ENCODE measurements at regions not wholly inside any gene's neighbourhood (a gene's known extent, or its start where the extent isn't known, plus 50 kb on each side); places are given as distances from the start of the nearest gene placed in this dataset.

- H4K91ac ChIP-seq (ENCODE audit: insufficient read length, low read depth, low read length) = no peak overlapping the region
- no peak overlapping the region for H2AK5ac ChIP-seq (ENCODE audit: insufficient read length, low read length)
- DNase-seq = no peak
- TF ChIP-seq CTCF (conservative IDR thresholded peaks at IDR 0.05) = no peak
- H3T11ph ChIP-seq (ENCODE audit: low read length) = no peak overlapping the region
- no peaks in the 10 kb centered on the region for H4K20me1 ChIP-seq (ENCODE audit: control insufficient read depth, insufficient read depth, insufficient read length)
- H3K79me2 ChIP-seq (ENCODE audit: insufficient read depth, low read length) = no peaks in the 10 kb centered on the region
- no peaks in the 10 kb centered on the region; the same call in 1 of the 2 replicates for H3K27me3 ChIP-seq (ENCODE audit: insufficient read depth, low read length)
- no CpG with 5 or more reads among the region's 2 CpGs for WGBS (ENCODE audit: extremely low coverage, insufficient read length, low lambda C conversion rate)
- H3K4me1 Mint-ChIP-seq = peaks cover 2 to 12% of the 10 kb centered on the region in 2 experiments; a peak in 3 of 4 replicates
- H2BK120ac ChIP-seq (ENCODE audit: low read depth, low read length, poor library complexity, severe bottlenecking) = no peak overlapping the region
- no peaks in the 10 kb centered on the region for H3K79me1 ChIP-seq (ENCODE audit: insufficient read depth, low read depth, low read length, poor library complexity, severe bottlenecking)
- peaks cover 0 to 8% of the 10 kb centered on the region in 2 experiments; a peak in 1 of 5 replicates for H3K9me3 Mint-ChIP-seq
- H4K5ac ChIP-seq (ENCODE audit: insufficient read length, low read depth, low read length) = no peak overlapping the region
- H3K18ac ChIP-seq (ENCODE audit: insufficient read length, low read depth, low read length) = no peak overlapping the region
- H3K4me1 ChIP-seq (ENCODE audit: insufficient read depth, low read length) = 0 out of 2 replicates have a peak, but pooled peaks cover 2% of the 10 kb centered on the region
- H2AFZ ChIP-seq (ENCODE audit: low read length) = no peak overlapping the region
- no peaks in the 10 kb centered on the region for H3K23me2 ChIP-seq (ENCODE audit: insufficient read length, low read depth, low read length, poor library complexity, severe bottlenecking)
- no peak overlapping the region for H3K4ac ChIP-seq (ENCODE audit: low read depth, low read length)
- no peak overlapping the region for H2BK15ac ChIP-seq (ENCODE audit: low read depth, low read length)
- no peak overlapping the region for H3K23ac ChIP-seq (ENCODE audit: insufficient read length, low read depth, low read length)
- H3K4me3 Mint-ChIP-seq = no peak overlapping the region
- peaks cover 0 to 7% (median 0%) of the 10 kb centered on the region in 3 experiments; a peak in 2 of 7 replicates for H3K36me3 Mint-ChIP-seq (ENCODE audit: insufficient read depth in 1 of 3, low read depth in 3 of 3)
- no peak overlapping the region for H2BK5ac ChIP-seq (ENCODE audit: insufficient read length, low read length)
- no peak overlapping the region for H3K4me2 ChIP-seq (ENCODE audit: insufficient read depth, insufficient read length, low read length)
- no peak overlapping the region for H3K9ac ChIP-seq (ENCODE audit: extremely low read depth, insufficient read length, low read length)
- H3K56ac ChIP-seq (ENCODE audit: insufficient read length, low read depth, low read length) = no peak overlapping the region
- peaks cover 22% of the 10 kb centered on the region for H3K27me3 Mint-ChIP-seq (ENCODE audit: low read depth)
- no peak overlapping the region for H2BK20ac ChIP-seq (ENCODE audit: low read depth, low read length, poor library complexity, severe bottlenecking)
- H3K27ac Mint-ChIP-seq = peak overlapping the region in 1 of 3 experiments; percentile 18; a peak in 1 of 7 replicates
- H3K9me3 ChIP-seq (ENCODE audit: control insufficient read depth, low read depth, low read length) = no peaks in the 10 kb centered on the region
- H4K8ac ChIP-seq (replicated peaks; ENCODE audit: insufficient read length, low read depth, low read length) = no peak overlapping the region
- no peak overlapping the region for H3K27ac ChIP-seq (ENCODE audit: insufficient read length, low read depth, low read length)
- H3K14ac ChIP-seq (ENCODE audit: insufficient read depth, low read length) = no peak overlapping the region
- H2BK12ac ChIP-seq (ENCODE audit: insufficient read length, low read depth, low read length) = no peak overlapping the region
These were observed 479.2 kb downstream of the MIAT start for GRCh38 chr22:27136596-27136995.
